HG02870 (cell line): ENCODE measurements at regions not wholly inside any gene's neighbourhood (a gene's known extent, or its start where the extent isn't known, plus 50 kb on each side); places are given as distances from the start of the nearest gene placed in this dataset.
A peak's percentile ranks its signal among the peaks of the same experiment; 100 is the strongest.

Experiments
- ATAC-seq: cut with Tn5 transposase; IDR thresholded peaks from one replicate; pipeline ENCODE4 v1.9.1; 2021; ENCODE audit warnings: mild to moderate bottlenecking, moderate library complexity; ENCODE audit not compliant: unreplicated experiment

- ATAC-seq, result no peak
Measured at GRCh38 chr2:226680719-226681118, 118.9 kb downstream of the IRS1 start.

GRCh38 chr2:226679389-226680065, 120.1 kb downstream of the IRS1 start:
- ATAC-seq, result no peak

- ATAC-seq, result no peak
Measured at GRCh38 chr2:226678422-226678821, 121.2 kb downstream of the IRS1 start.

- no peak for ATAC-seq
Measured at GRCh38 chr2:226677080-226677479, 122.5 kb downstream of the IRS1 start.

- ATAC-seq, result no peak
Measured at GRCh38 chr2:226676618-226677017, 123.0 kb downstream of the IRS1 start.

GRCh38 chr2:226674123-226674522, 125.5 kb downstream of the IRS1 start:
- no peak for ATAC-seq

- no peak for ATAC-seq
Measured at GRCh38 chr2:226673314-226673723, 126.3 kb downstream of the IRS1 start.

GRCh38 chr2:226671141-226671676, 128.4 kb downstream of the IRS1 start:
- ATAC-seq, result no peak

- peak; percentile 84 for ATAC-seq
Measured at GRCh38 chr2:226669905-226670304, 129.7 kb downstream of the IRS1 start.

GRCh38 chr2:226669249-226669648, 130.4 kb downstream of the IRS1 start:
- ATAC-seq, result no peak

GRCh38 chr2:226667736-226668135, 131.9 kb downstream of the IRS1 start:
- no peak for ATAC-seq

- no peak for ATAC-seq
Measured at GRCh38 chr2:226665306-226665831, 134.3 kb downstream of the IRS1 start.

- ATAC-seq, result no peak
Measured at GRCh38 chr2:226664661-226665060, 135.0 kb downstream of the IRS1 start.

GRCh38 chr2:226664140-226664539, 135.5 kb downstream of the IRS1 start:
- ATAC-seq, result no peak

GRCh38 chr2:226661789-226662545, 137.7 kb downstream of the IRS1 start:
- no peak for ATAC-seq

- no peak for ATAC-seq
Measured at GRCh38 chr2:226660526-226660925, 139.1 kb downstream of the IRS1 start.

GRCh38 chr2:226660124-226660523, 139.5 kb downstream of the IRS1 start:
- ATAC-seq, result no peak

GRCh38 chr2:226659410-226659809, 140.2 kb downstream of the IRS1 start:
- ATAC-seq, result no peak

GRCh38 chr2:226658555-226658954, 141.1 kb downstream of the IRS1 start:
- ATAC-seq, result no peak

- no peak for ATAC-seq
Measured at GRCh38 chr2:226657340-226658053, 142.1 kb downstream of the IRS1 start.

GRCh38 chr2:226656367-226656766, 143.3 kb downstream of the IRS1 start:
- no peak for ATAC-seq
